ENCODE measurements at regions not wholly inside any gene's neighbourhood (a gene's known extent, or its start where the extent isn't known, plus 50 kb on each side); places are given as distances from the start of the nearest gene placed in this dataset.

DNA sequence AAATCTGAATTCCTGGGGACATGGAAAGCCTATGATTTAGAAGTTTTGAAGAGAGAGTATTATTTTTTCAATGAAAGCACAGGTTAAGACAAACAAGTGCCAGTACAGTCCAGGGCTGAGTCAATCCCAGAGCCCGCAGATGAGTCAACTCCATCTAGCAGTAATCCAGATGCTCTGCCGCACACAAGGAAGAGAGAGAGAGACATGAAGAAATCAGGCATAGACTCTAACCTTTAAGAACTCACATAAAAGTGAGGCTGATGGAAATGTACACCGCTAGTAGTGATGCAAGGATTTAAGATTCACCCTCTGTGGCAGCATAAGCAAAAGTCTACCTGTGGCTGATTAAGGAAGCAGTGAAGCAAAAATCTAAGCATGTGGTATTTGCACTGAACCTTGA, 651.5 kb downstream of the TNS3 start:
- ChIA-PET CTCF (no interaction called here), POLR2A (no interaction called here)
- no peak overlapping the region for H2AFZ ChIP-seq (ENCODE audit: insufficient read depth, low read depth, low read length, poor library complexity, severe bottlenecking)
- H4K20me1 ChIP-seq (ENCODE audit: control insufficient read depth, insufficient read depth, low read length, poor library complexity, severe bottlenecking) = no peaks in the 10 kb centered on the region
- intact Hi-C loops (cut with micrococcal nuclease) = no loop called here
- DNase-seq (no peak), ATAC-seq (ENCODE audit: low read depth) (no peak)
- H3K9ac ChIP-seq (ENCODE audit: low read length) = no peak overlapping the region
- no peaks in the 10 kb centered on the region for H3K27me3 ChIP-seq (replicated peaks in 1 of 4; ENCODE audit: control extremely low read depth in 1 of 4, control insufficient read depth in 3 of 4, insufficient read depth in 4 of 4, low read length in 3 of 4)
- no peak overlapping the region for H3K4me3 ChIP-seq (ENCODE audit: control extremely low read depth in 1 of 5, extremely low read depth in 1 of 5, insufficient read depth in 1 of 5, low read depth in 2 of 5, low read length in 4 of 5)
- peaks cover 4% of the 10 kb centered on the region for H3K27me3 Mint-ChIP-seq
- WGBS (ENCODE audit: insufficient coverage) = 88% methylated on average over 1 of the region's 3 CpGs
- no peaks in the 10 kb centered on the region for H3K4me1 Mint-ChIP-seq
- no peak overlapping the region for H3K4me3 Mint-ChIP-seq
- H3K4me2 ChIP-seq (replicated peaks; ENCODE audit: low read depth, low read length, poor library complexity, severe bottlenecking) = no peak overlapping the region
- no peaks in the 10 kb centered on the region for H3K4me1 ChIP-seq (ENCODE audit: control insufficient read depth in 2 of 2, insufficient read depth in 2 of 2, low read length in 2 of 2)
- no peaks in the 10 kb centered on the region for H3K79me2 ChIP-seq (ENCODE audit: control insufficient read depth, insufficient read depth, low read length)
- no peaks in the 10 kb centered on the region for H3K36me3 ChIP-seq (replicated peaks in 1 of 2; ENCODE audit: control extremely low read depth in 1 of 2, control insufficient read depth in 1 of 2, extremely low read depth in 1 of 2, insufficient read depth in 2 of 2, low read length in 1 of 2)
- H3K27ac ChIP-seq (ENCODE audit: low read length in 2 of 2) = no peak overlapping the region
- H3K27ac Mint-ChIP-seq = no peak overlapping the region
- H3K9me3 ChIP-seq (ENCODE audit: control extremely low read depth in 1 of 3, control insufficient read depth in 2 of 3, insufficient read depth in 1 of 3, low read length in 2 of 3) = no peaks in the 10 kb centered on the region
- no peaks in the 10 kb centered on the region for H3K9me3 Mint-ChIP-seq (ENCODE audit: insufficient read depth)
- TF ChIP-seq EZH2 (IDR thresholded peaks at IDR 0.05; ENCODE audit: borderline replicate concordance, insufficient read depth, low read depth, low read length, poor library complexity, severe bottlenecking) = no peak
- TF ChIP-seq, protein P1, sequence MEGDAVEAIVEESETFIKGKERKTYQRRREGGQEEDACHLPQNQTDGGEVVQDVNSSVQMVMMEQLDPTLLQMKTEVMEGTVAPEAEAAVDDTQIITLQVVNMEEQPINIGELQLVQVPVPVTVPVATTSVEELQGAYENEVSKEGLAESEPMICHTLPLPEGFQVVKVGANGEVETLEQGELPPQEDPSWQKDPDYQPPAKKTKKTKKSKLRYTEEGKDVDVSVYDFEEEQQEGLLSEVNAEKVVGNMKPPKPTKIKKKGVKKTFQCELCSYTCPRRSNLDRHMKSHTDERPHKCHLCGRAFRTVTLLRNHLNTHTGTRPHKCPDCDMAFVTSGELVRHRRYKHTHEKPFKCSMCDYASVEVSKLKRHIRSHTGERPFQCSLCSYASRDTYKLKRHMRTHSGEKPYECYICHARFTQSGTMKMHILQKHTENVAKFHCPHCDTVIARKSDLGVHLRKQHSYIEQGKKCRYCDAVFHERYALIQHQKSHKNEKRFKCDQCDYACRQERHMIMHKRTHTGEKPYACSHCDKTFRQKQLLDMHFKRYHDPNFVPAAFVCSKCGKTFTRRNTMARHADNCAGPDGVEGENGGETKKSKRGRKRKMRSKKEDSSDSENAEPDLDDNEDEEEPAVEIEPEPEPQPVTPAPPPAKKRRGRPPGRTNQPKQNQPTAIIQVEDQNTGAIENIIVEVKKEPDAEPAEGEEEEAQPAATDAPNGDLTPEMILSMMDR (IDR thresholded peaks at IDR 0.05) = no peak

DNA sequence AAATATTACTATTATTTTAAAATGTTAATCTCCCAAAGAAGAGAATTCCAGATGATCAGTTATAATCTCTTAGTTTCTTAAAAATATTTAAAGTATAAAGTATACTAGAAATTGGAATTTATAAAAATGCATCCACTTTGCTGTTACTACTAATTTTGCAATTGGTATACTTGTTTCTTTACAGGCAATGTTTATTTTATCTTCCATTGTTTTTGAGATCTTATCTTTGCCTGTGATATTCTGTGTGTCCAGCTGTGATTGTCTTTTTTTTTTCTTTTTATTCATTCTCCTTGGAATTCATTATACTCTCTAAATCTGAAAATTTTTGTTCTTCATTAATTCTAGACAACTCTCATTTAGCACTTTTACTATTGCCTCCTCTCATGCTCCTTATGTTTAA, 652.6 kb downstream of the TNS3 start:
- Histone ChIP-seq H3K79me2 (ENCODE audit: control insufficient read depth, insufficient read depth, low read length) (no peaks in the 10 kb centered on the region), H3K27ac (ENCODE audit: low read length in 2 of 2) (no peak overlapping the region), H4K20me1 (ENCODE audit: control insufficient read depth, insufficient read depth, low read length, poor library complexity, severe bottlenecking) (no peaks in the 10 kb centered on the region), H3K4me3 (ENCODE audit: control extremely low read depth in 1 of 5, extremely low read depth in 1 of 5, insufficient read depth in 1 of 5, low read depth in 2 of 5, low read length in 4 of 5) (no peak overlapping the region), H3K9me3 (ENCODE audit: control extremely low read depth in 1 of 3, control insufficient read depth in 2 of 3, insufficient read depth in 1 of 3, low read length in 2 of 3) (no peaks in the 10 kb centered on the region), H3K27me3 (replicated peaks in 1 of 4; ENCODE audit: control extremely low read depth in 1 of 4, control insufficient read depth in 3 of 4, insufficient read depth in 4 of 4, low read length in 3 of 4) (no peaks in the 10 kb centered on the region), H2AFZ (ENCODE audit: insufficient read depth, low read depth, low read length, poor library complexity, severe bottlenecking) (no peak overlapping the region), H3K4me2 (replicated peaks; ENCODE audit: low read depth, low read length, poor library complexity, severe bottlenecking) (no peak overlapping the region), H3K36me3 (replicated peaks in 1 of 2; ENCODE audit: control extremely low read depth in 1 of 2, control insufficient read depth in 1 of 2, extremely low read depth in 1 of 2, insufficient read depth in 2 of 2, low read length in 1 of 2) (no peaks in the 10 kb centered on the region), H3K4me1 (ENCODE audit: control insufficient read depth in 2 of 2, insufficient read depth in 2 of 2, low read length in 2 of 2) (no peaks in the 10 kb centered on the region), H3K9ac (ENCODE audit: low read length) (no peak overlapping the region)
- ChIA-PET POLR2A (no interaction called here), CTCF (no interaction called here)
- intact Hi-C loops (cut with micrococcal nuclease) = no loop called here
- TF ChIP-seq, protein P1 (IDR thresholded peaks at IDR 0.05) = no peak
- no peak for TF ChIP-seq EZH2 (IDR thresholded peaks at IDR 0.05; ENCODE audit: borderline replicate concordance, insufficient read depth, low read depth, low read length, poor library complexity, severe bottlenecking)
- H3K27me3 Mint-ChIP-seq = peaks cover 3% of the 10 kb centered on the region
- H3K4me1 Mint-ChIP-seq = no peaks in the 10 kb centered on the region
- no peaks in the 10 kb centered on the region for H3K9me3 Mint-ChIP-seq (ENCODE audit: insufficient read depth)
- H3K4me3 Mint-ChIP-seq = no peak overlapping the region
- ATAC-seq (ENCODE audit: low read depth) (no peak), DNase-seq (no peak)
- H3K27ac Mint-ChIP-seq = no peak overlapping the region
